GM11168 (cell line): ENCODE measurements at regions not wholly inside any gene's neighbourhood (a gene's known extent, or its start where the extent isn't known, plus 50 kb on each side); places are given as distances from the start of the nearest gene placed in this dataset.
"Not testable (repeated sequence)": the region's sequence is repeated elsewhere in the genome, so short reads cannot be mapped to it uniquely, and the experiment has no call there.

ENCODE experiments used
- in situ Hi-C: fragments of 300-500 bp; cut with MboI; formaldehyde crosslinking; loops from one replicate; pipeline ENCODE4 v1.12.0; 2022; ENCODE audit warnings: low sequenced_read_pairs; ENCODE audit not compliant: unreplicated experiment

DNA sequence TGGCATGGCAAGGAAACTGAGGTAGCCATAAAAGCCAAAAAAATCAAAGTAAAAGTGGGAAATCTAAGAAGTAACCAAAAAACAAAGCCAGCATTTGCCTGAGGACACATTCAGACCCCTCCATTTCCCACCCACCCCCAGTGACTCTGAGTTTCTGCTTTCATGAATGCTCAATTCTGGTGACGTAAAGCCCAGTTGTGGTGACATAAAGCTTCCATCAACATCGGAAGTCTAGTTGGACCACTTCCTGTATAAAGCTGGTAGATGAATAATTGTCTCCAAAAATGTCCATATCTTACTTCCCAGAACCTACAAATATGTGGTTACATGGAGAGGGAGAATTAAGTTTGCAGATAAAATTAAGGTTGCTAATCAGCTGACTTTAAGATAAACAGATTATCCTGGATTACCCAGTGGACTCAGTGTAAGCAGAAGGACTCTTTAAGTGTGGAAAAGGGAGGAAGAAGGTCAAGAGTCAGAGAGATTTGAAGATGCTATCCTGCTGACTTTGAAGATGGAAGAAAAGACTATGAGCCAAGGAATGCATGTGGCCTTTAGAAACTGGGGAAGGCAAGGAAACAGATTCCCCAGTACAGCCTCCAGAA is 62.0 kb upstream of the ST3GAL6 start:
- in situ Hi-C loops, result no loop called here

DNA sequence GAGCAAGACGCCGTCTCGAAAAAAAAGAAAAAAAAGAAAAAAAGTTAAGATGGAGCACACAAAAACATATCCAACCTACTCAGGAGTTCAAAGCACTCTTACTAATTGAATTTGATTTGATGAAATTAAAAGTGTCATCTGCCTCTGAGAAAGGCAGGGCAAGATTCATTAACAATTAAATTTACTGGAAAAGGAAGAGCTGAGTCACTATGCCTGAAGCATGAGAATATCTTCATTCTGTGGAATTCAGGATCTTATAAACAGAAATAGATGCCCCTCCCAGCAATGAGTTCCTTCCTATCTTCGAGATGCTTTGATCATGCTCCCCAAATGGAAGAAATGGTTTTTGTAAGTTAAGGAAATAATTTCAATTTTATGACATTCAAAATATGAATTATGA is 61.0 kb upstream of the ST3GAL6 start:
- in situ Hi-C loops, result no loop called here

DNA sequence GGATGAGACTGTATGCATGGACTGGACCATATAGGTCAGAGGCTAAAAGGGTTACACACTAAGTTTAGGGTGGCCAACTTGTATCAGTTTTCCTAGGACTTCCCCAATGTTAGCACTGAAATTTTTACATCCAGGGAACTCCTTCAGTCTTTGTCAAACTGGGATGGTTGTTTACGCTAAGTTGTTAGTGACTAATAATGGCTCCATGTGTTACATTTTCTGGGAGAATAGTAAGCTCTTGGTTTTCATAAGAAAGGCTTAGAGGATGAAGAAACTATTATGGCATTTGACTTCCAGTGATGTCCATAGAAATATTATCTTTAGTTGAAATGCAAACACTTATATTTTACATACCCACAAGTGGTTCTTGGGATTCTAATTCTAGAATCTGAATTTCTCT is 57.9 kb upstream of the ST3GAL6 start:
- in situ Hi-C loops, result no loop called here

DNA sequence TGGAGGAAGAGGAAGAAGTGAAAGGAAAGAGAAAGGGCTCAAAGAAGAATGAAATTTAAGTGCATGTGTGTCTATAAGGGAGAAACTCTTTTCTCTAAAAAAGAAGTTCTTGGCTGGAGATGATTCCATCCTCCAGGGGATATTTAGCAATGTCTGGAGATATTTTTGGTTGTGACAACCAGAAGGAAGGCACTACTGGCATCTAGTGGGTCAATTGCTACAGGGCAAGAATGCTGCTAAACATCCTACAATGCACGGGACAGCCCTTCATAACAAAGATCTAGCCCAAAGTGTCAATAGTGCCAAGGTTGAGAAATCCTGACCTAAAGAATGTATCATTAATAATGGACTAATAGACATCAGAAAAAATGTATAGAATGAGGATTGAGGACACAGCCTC is 57.4 kb upstream of the ST3GAL6 start:
- in situ Hi-C loops, result no loop called here

DNA sequence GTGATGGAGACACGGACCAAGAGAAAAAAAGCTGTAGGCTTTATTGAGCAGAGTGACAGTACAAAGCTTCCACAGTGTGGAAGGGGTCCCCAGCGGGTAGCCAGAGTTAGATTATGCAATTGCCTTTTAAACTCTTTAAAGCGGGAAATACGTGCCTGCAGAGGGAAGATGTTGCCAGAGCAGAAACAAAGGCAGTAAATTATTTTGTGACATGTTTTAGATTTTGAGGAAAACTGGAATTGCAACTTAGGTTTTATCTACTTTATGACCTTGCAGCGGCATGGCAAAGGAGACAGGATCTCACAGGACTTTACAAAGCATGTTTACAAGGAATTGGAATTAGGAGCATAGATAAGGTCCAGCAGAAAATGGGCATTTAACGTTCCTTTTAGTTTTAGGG is 54.5 kb upstream of the ST3GAL6 start:
- in situ Hi-C loops, result not testable (repeated sequence)

DNA sequence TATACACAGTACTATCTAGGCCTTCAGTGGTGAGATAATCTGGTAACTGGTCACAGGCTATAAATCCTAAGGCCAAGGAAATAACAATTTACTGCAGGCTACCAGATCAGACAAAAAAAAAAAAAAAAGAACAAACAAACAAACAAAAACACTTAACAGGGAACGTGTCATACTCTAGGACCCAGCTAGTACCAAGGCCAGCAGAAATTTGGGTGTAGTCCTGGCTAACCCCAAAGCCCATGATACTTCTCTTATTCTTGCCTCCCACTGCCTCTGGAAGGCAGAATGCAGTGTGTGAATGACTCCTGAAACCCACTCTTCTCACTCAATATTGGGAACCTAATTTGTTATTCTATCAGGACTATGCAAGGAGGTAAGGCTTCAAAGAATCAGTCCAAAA is 53.7 kb upstream of the ST3GAL6 start:
- in situ Hi-C loops, result no loop called here

DNA sequence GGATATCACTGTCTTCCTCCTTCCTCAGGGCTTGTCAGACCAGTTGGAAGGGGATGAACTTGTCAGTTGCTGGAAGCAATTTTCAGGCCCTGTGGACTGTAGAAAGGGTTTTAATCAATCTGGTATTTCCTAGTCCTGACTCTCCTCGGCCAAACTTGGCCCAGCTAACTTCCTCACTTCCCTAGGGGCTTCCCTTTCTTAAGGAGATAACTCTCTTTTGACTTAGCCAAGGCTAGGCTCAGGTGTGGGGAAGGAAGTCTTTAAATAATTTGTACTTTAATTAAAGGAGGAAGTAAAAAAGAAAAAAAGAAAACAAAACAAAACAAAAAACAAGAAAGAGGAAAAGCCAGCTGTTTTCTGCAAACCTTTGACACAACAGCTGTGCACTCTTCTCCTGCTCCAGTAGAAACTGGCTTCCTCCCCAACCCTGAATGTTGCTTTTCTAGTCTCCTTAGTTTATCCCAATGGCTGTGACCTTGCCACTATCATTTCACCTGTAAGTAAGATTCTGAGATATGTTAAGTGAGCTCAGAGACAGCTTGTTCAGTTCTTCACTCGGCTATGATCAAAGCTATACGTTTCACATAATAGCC is 53.0 kb upstream of the ST3GAL6 start:
- in situ Hi-C loops, result no loop called here

DNA sequence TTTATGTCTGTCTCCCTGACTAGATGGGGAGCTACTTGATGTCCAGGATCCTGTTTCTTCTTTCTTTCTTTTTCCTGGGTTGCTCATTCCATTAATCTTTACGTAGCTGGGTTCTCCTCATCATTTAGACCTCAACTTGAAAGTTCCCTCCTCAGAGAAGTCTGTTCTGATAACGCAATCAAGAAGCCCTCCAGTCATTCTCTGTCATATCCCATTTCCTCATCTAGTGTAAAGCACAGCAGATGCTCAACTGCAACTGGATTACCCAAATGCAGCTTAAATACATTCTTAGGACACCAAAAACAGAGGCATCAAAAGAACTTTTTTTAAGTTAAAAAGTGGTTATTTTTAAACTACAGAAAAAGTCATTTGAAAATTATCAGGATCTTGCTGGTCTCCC is 51.7 kb upstream of the ST3GAL6 start:
- in situ Hi-C loops, result no loop called here

DNA sequence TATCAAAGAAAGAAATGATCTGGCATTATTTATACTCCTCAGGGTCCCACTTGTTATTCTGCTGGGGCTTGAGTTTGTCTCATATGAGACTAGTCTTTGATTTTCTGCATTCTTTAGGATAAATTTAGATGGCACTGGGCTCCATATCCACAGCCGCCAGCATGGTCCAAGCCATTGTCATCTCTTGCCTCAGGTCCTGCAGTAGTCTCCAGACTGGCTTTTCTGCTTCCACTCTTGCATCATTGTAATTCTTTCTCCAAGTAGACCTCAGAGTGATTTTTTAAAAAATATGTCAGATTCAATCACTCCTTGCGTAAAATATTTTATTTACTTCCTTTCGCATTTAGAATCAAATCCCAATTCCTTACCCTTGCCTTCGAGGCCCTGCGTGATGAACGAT is 50.4 kb upstream of the ST3GAL6 start:
- in situ Hi-C loops, result no loop called here

DNA sequence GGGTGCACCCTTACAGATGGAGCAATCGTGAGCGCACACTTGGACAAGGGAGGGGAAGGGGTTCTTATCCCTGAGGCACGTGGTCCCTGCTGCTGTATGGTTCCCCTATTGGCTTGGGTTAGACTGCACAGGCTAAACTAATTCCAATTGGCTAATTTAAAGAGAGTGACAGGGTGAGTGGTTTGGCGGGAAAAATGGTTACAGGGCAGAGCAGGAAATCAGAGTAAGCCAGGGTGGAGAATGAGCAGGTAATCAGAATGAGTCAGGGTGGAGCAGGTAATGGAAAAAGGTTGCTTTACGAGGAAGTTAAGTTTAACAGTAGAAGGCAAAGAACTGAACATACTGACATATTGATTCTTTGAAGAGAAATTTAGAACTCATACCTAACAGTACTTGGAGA is 49.8 kb upstream of the ST3GAL6 start:
- in situ Hi-C loops, result not testable (repeated sequence)
